DOHH2 (cell line): ENCODE measurements at regions not wholly inside any gene's neighbourhood (a gene's known extent, or its start where the extent isn't known, plus 50 kb on each side); places are given as distances from the start of the nearest gene placed in this dataset.

ENCODE experiments used
- H3F3A ChIP-seq: fragments of 200-600 bp; sonication (generic), shearing (Covaris generic); 2 replicates; pipeline ENCODE4 v1.6.0; 2016; ENCODE audit warnings: antibody characterized with exemption, mild to moderate bottlenecking; ENCODE audit not compliant: control insufficient read depth, insufficient read depth
- H3K27ac ChIP-seq: fragments of 200-600 bp; sonication (generic); 2 replicates; pipeline ENCODE4 v1.5.1; 2014; ENCODE audit warnings: low read depth, mild to moderate bottlenecking, low read length, moderate library complexity
- H3K27me3 ChIP-seq: fragments of 200-600 bp; sonication (generic); 2 replicates; pipeline ENCODE4 v1.6.1; 2014; ENCODE audit warnings: mild to moderate bottlenecking, low read length, mixed read lengths; ENCODE audit not compliant: control insufficient read depth
- H3K36me3 ChIP-seq: fragments of 200-600 bp; sonication (generic); 2 replicates; pipeline ENCODE4 v1.6.1; 2014; ENCODE audit warnings: mild to moderate bottlenecking, low read length, moderate library complexity, mixed read lengths; ENCODE audit not compliant: control insufficient read depth
- H3K4me1 ChIP-seq: fragments of 200-600 bp; sonication (generic); 2 replicates; pipeline ENCODE4 v1.6.1; 2014; ENCODE audit warnings: mild to moderate bottlenecking, low read length, mixed read lengths; ENCODE audit not compliant: control insufficient read depth
- H3K4me2 ChIP-seq: fragments of 200-600 bp; sonication (generic); 2 replicates; pipeline ENCODE4 v1.6.0; 2014; ENCODE audit warnings: mild to moderate bottlenecking, low read length, moderate library complexity
- H3K4me3 ChIP-seq: fragments of 200-600 bp; sonication (generic); 2 replicates; pipeline ENCODE4 v1.5.1; 2014; ENCODE audit warnings: mild to moderate bottlenecking, low read length, mixed read lengths
- H3K79me2 ChIP-seq: fragments of 200-600 bp; sonication (generic); 2 replicates; pipeline ENCODE4 v1.6.1; 2014; ENCODE audit warnings: mild to moderate bottlenecking, low read length, mixed read lengths; ENCODE audit not compliant: control insufficient read depth
- H3K9me2 ChIP-seq: fragments of 200-600 bp; sonication (generic); replicated peaks from 2 replicates; pipeline ENCODE4 v1.6.1; 2014; ENCODE audit warnings: mild to moderate bottlenecking, low read length, mixed read lengths; ENCODE audit not compliant: control insufficient read depth
- H3K9me3 ChIP-seq: fragments of 200-600 bp; sonication (generic); 2 replicates; pipeline ENCODE4 v1.6.1; 2014; ENCODE audit warnings: antibody characterized with exemption, low read length, mixed read lengths; ENCODE audit not compliant: control insufficient read depth, insufficient read depth
- H4K20me1 ChIP-seq: fragments of 200-600 bp; sonication (generic); 2 replicates; pipeline ENCODE4 v1.6.0; 2014; ENCODE audit warnings: low read depth, mild to moderate bottlenecking, antibody characterized with exemption, low read length, moderate library complexity; ENCODE audit not compliant: control insufficient read depth, insufficient read depth
- EZH2phosphoT487 ChIP-seq: fragments of 200-600 bp; sonication (generic); IDR thresholded peaks from 2 replicates; pipeline ENCODE4 v1.6.1; 2017; ENCODE audit warnings: borderline replicate concordance, mild to moderate bottlenecking, antibody characterized with exemption, low read length, moderate library complexity, mixed read lengths
- TF ChIP-seq, protein P1 (sequence below): fragments of 200-600 bp; sonication (generic); IDR thresholded peaks from one replicate; pipeline ENCODE4 v1.5.1; 2014; ENCODE audit warnings: antibody characterized with exemption, mild to moderate bottlenecking, low read depth, low read length; ENCODE audit not compliant: poor library complexity, severe bottlenecking

DNA sequence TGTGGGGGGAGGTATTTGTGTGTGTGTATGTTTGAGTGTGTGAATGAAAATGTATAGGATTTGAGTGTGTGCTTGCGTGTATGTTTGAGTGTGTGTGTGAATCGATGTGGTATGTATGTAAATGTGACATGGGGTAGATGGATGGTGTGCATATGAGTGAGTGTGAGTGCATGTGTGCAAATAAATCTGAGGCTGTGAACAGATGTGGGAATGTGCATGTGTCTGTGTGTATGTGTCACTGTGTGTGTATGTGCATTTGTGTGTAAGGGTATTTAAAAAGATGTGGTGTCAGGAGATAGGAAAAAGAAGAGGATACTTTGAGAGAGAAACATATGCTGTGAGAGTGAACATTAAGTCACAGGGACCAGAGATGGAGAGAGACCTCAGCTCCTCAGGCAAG, 539.6 kb downstream of the MED13L start:
- Histone ChIP-seq H4K20me1 (no peaks in the 10 kb centered on the region), H3K9me3 (no peaks in the 10 kb centered on the region), H3K36me3 (no peaks in the 10 kb centered on the region), H3K4me3 (no peak overlapping the region), H3K79me2 (no peaks in the 10 kb centered on the region), H3K27me3 (no peaks in the 10 kb centered on the region), H3K27ac (no peak overlapping the region), H3K9me2 (no peaks in the 10 kb centered on the region), H3K4me2 (no peak overlapping the region), H3F3A (no peaks in the 10 kb centered on the region), H3K4me1 (no peaks in the 10 kb centered on the region)
- TF ChIP-seq, protein P1, sequence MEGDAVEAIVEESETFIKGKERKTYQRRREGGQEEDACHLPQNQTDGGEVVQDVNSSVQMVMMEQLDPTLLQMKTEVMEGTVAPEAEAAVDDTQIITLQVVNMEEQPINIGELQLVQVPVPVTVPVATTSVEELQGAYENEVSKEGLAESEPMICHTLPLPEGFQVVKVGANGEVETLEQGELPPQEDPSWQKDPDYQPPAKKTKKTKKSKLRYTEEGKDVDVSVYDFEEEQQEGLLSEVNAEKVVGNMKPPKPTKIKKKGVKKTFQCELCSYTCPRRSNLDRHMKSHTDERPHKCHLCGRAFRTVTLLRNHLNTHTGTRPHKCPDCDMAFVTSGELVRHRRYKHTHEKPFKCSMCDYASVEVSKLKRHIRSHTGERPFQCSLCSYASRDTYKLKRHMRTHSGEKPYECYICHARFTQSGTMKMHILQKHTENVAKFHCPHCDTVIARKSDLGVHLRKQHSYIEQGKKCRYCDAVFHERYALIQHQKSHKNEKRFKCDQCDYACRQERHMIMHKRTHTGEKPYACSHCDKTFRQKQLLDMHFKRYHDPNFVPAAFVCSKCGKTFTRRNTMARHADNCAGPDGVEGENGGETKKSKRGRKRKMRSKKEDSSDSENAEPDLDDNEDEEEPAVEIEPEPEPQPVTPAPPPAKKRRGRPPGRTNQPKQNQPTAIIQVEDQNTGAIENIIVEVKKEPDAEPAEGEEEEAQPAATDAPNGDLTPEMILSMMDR = no peak
- no peak for TF ChIP-seq EZH2phosphoT487

DNA sequence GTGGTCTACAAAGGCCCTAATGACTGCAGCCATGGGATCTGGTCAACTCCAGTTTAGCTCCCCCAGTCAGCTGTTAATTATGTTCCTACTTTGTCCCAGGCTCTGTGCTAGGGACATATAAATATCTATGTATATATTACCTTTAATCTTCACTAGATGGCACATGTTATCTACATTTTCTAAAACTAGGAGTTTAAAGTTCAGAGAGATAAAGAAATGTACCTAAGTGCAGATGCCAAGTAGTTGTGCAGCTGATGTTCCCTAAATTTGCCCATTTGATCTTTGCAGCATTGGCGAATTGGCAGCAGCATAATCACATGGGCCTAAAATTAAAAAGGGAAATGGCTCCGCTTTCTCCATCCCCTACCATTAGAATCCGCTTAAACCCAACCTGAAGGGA, 541.1 kb downstream of the MED13L start:
- no peaks in the 10 kb centered on the region for H3K79me2 ChIP-seq
- no peaks in the 10 kb centered on the region for H3K9me2 ChIP-seq
- H3K27me3 ChIP-seq = no peaks in the 10 kb centered on the region
- no peak overlapping the region for H3K4me3 ChIP-seq
- H3K4me2 ChIP-seq = no peak overlapping the region
- TF ChIP-seq EZH2phosphoT487 = no peak
- TF ChIP-seq, protein P1 = no peak
- no peaks in the 10 kb centered on the region for H3K9me3 ChIP-seq
- no peak overlapping the region for H3K27ac ChIP-seq
- no peaks in the 10 kb centered on the region for H3F3A ChIP-seq
- no peaks in the 10 kb centered on the region for H3K4me1 ChIP-seq
- H4K20me1 ChIP-seq = no peaks in the 10 kb centered on the region
- no peaks in the 10 kb centered on the region for H3K36me3 ChIP-seq

DNA sequence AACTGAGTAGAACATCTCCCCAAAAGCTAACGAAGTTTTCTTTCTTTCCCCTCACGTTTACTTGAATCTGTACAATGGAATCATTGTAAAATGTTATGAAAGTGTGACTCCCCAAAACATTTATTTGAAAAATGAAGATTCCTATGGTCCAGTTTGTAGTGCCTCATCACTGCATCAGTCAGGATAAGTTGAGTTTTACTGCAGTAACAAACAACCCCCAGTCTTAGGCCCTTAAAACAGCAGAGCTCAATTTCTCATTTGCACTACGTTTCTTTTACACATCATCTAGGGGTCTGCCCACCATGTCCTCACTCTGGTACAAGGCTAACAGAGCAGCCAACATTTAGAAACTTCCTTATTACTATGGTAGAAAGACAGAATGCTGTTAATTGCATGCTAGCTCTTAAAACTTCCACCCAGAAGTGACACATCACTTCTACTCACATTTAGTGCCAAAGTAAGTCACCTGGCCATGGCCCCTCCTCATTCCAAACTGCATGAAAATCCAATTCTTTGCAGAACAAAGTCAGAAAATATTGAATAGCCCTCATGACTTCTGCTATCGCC, 546.4 kb downstream of the MED13L start:
- Histone ChIP-seq H3K4me1 (no peaks in the 10 kb centered on the region), H3F3A (no peaks in the 10 kb centered on the region), H3K9me3 (no peaks in the 10 kb centered on the region), H3K27ac (no peak overlapping the region), H3K79me2 (no peaks in the 10 kb centered on the region), H3K4me2 (no peak overlapping the region), H3K27me3 (no peaks in the 10 kb centered on the region), H3K36me3 (no peaks in the 10 kb centered on the region), H3K9me2 (no peaks in the 10 kb centered on the region), H3K4me3 (no peak overlapping the region), H4K20me1 (no peaks in the 10 kb centered on the region)
- TF ChIP-seq, protein P1 = no peak
- no peak for TF ChIP-seq EZH2phosphoT487

DNA sequence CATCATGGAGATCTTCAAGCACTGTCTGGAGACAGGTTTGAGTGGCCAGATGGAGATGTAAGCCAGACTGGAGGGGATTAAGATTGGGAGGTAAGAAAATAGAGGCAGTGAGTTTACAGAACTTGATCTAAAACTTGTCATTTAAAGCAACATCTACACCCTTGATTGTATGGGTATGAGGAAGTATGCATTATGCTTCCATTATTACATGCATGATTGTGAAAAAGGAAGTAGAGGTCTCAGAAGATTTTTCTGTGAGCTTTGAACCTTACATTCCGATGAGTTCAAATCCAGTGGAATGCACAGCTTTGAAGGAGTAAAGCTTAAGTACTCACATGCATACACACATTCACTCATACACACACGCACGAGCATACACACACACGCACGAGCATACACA, 550.8 kb downstream of the MED13L start:
- no peak overlapping the region for H3K27ac ChIP-seq
- no peaks in the 10 kb centered on the region for H3F3A ChIP-seq
- H3K4me2 ChIP-seq = no peak overlapping the region
- H4K20me1 ChIP-seq = no peaks in the 10 kb centered on the region
- H3K79me2 ChIP-seq = no peaks in the 10 kb centered on the region
- TF ChIP-seq EZH2phosphoT487 = no peak
- TF ChIP-seq, protein P1 = no peak
- H3K4me1 ChIP-seq = no peaks in the 10 kb centered on the region
- H3K36me3 ChIP-seq = no peaks in the 10 kb centered on the region
- no peak overlapping the region for H3K4me3 ChIP-seq
- no peaks in the 10 kb centered on the region for H3K9me3 ChIP-seq
- no peaks in the 10 kb centered on the region for H3K27me3 ChIP-seq
- H3K9me2 ChIP-seq = no peaks in the 10 kb centered on the region
